ENCODE measurements at regions not wholly inside any gene's neighbourhood (a gene's known extent, or its start where the extent isn't known, plus 50 kb on each side); places are given as distances from the start of the nearest gene placed in this dataset.

DNA sequence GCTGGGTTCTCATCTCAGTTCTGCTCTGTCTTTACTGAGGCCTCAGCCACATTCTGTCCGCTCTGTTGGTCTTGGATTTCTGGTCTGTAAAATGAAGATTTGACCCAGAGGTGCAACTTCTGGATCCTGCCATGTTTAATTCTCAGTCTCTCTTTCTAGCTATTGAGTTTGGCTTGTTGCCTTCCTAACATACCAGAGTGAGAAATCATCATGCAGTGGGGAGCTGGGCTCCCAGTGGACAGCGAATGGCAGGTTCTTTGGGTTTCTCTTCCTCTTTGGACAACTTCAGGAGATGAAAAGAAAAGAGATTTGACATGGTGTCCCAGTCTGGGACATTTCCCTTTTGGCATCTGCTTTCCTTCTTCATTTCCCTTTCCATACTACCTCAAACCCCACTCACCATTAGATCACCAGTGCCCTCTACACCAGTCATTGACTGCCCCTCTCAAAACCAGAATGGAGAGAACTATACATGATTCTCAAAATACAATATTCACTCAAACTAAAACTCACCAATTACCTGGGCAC lies 334.7 kb downstream of the ACTL7B start:
- Histone ChIP-seq H3K9me3 (no peaks in the 10 kb centered on the region), H3K27me3 (no peaks in the 10 kb centered on the region), H3K36me3 (no peaks in the 10 kb centered on the region), H3K4me1 (no peaks in the 10 kb centered on the region), H3K27ac (no peak overlapping the region), H3K4me3 (no peak overlapping the region)
- intact Hi-C loops (cut with DNase I) = loop anchor here in 1 of 2 donors (10.0 kb wide), 1 partner anchor 756 kb away; no protein-coding TSS in a partner anchor
- no peak for DNase-seq
- no peak for ATAC-seq
- WGBS (ENCODE audit: insufficient coverage, low coverage, low lambda C conversion rate, missing lambda C conversion rate) = 100% methylated on average over 2 of the region's 2 CpGs
- TF ChIP-seq POLR2A (IDR thresholded peaks at IDR 0.05) = no peak

- no peak overlapping the region for H3K4me3 ChIP-seq
- no peaks in the 10 kb centered on the region for H3K4me1 ChIP-seq
- H3K36me3 ChIP-seq = no peaks in the 10 kb centered on the region
- H3K27ac ChIP-seq = no peak overlapping the region
- ATAC-seq (no peak), DNase-seq (no peak)
- TF ChIP-seq POLR2A (IDR thresholded peaks at IDR 0.05) (no peak), CTCF (IDR thresholded peaks at IDR 0.05) (no peak)
- H3K27me3 ChIP-seq = no peaks in the 10 kb centered on the region
- no peaks in the 10 kb centered on the region for H3K9me3 ChIP-seq
- intact Hi-C loops (cut with DNase I) = no loop called here
- WGBS (ENCODE audit: insufficient coverage, low coverage, low lambda C conversion rate, missing lambda C conversion rate) = 33% methylated on average over 2 of the region's 2 CpGs
These were observed 336.3 kb downstream of the ACTL7B start for GRCh38 chr9:108519437-108519836.

- no peak for DNase-seq
- Histone ChIP-seq H3K27me3 (no peaks in the 10 kb centered on the region), H3K36me3 (no peaks in the 10 kb centered on the region), H3K4me1 (no peaks in the 10 kb centered on the region), H3K9me3 (no peaks in the 10 kb centered on the region), H3K27ac (no peak overlapping the region), H3K4me3 (no peak overlapping the region)
- TF ChIP-seq CTCF (IDR thresholded peaks at IDR 0.05) = no peak
- TF ChIP-seq POLR2A (IDR thresholded peaks at IDR 0.05) = no peak
- WGBS (ENCODE audit: insufficient coverage, low coverage, low lambda C conversion rate, missing lambda C conversion rate) = 49% methylated on average over 8 of the region's 9 CpGs
- no peak for ATAC-seq
- intact Hi-C loops (cut with DNase I) = no loop called here
These were observed 338.0 kb downstream of the ACTL7B start for GRCh38 chr9:108517651-108518365.

GRCh38 chr9:108516391-108516790 lies 339.4 kb downstream of the ACTL7B start:
- no peak for TF ChIP-seq CTCF (IDR thresholded peaks at IDR 0.05)
- TF ChIP-seq POLR2A (IDR thresholded peaks at IDR 0.05) = no peak
- WGBS (ENCODE audit: insufficient coverage, low coverage, low lambda C conversion rate, missing lambda C conversion rate) = 65% methylated on average over 4 of the region's 4 CpGs
- H3K9me3 ChIP-seq = no peaks in the 10 kb centered on the region

DNA sequence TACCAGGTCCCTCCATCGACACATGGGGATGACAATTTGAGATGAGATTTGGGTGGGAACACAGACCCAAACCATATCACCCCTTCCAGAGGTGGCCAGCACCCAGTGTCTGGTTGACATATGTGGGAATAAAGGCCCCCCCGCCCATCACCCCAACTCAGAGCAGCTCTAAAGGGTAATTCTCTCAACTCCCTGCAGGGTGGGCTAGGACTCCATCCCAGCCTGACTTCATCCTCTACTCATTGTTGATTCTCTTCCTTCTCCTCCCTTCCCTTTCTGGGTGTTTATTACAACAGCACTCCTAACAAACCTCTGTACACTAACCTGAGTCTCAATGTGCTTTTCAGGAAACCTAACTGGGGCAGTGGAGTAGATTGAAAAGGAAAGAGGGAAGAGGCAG lies 339.9 kb downstream of the ACTL7B start:
- WGBS (ENCODE audit: insufficient coverage, low coverage, low lambda C conversion rate, missing lambda C conversion rate) = 63% methylated on average over 1 of the region's 2 CpGs
- intact Hi-C loops (cut with DNase I) = no loop called here
- Histone ChIP-seq H3K27me3 (no peaks in the 10 kb centered on the region), H3K4me1 (no peaks in the 10 kb centered on the region), H3K27ac (no peak overlapping the region), H3K4me3 (no peak overlapping the region), H3K36me3 (no peaks in the 10 kb centered on the region), H3K9me3 (no peaks in the 10 kb centered on the region)
- TF ChIP-seq CTCF (IDR thresholded peaks at IDR 0.05) (no peak), POLR2A (IDR thresholded peaks at IDR 0.05) (no peak)
- ATAC-seq (no peak), DNase-seq (no peak)

More at GRCh38 chr9:108516391-108516790, 339.4 kb downstream of the ACTL7B start:
- no peak for DNase-seq
- Histone ChIP-seq H3K4me1 (no peaks in the 10 kb centered on the region), H3K27ac (no peak overlapping the region), H3K4me3 (no peak overlapping the region), H3K27me3 (no peaks in the 10 kb centered on the region), H3K36me3 (no peaks in the 10 kb centered on the region)
- intact Hi-C loops (cut with DNase I) = no loop called here
- no peak for ATAC-seq

All from right lobe of liver (tissue), 6 donors.